Thymus (tissue), 11 donors: ENCODE measurements at regions not wholly inside any gene's neighbourhood (a gene's known extent, or its start where the extent isn't known, plus 50 kb on each side); places are given as distances from the start of the nearest gene placed in this dataset.

Experiments used
- DNase-seq, 9 donors: peaks; one replicate each; pipeline ENCODE4 v3.0.0-alpha.2; 2013; ENCODE audit warnings: low spot score in 9 of 9, low read depth in 6 of 9, missing footprints in 1 of 9
- H3K27ac ChIP-seq, 2 donors: one replicate each; pipeline ENCODE4 v1.5.1; 2013; ENCODE audit warnings: control low read depth in 1 of 2, low read depth in 1 of 2, low read length in 1 of 2, mild to moderate bottlenecking in 1 of 2, moderate library complexity in 1 of 2
- H3K27me3 ChIP-seq, 2 donors: one replicate each; pipeline ENCODE4 v1.5.1; 2013; ENCODE audit warnings: low read length in 1 of 2; ENCODE audit not compliant: control insufficient read depth in 2 of 2, insufficient read depth in 1 of 2
- H3K36me3 ChIP-seq, 2 donors: one replicate each; pipeline ENCODE4 v1.5.1; 2013; ENCODE audit warnings: low read length in 1 of 2, mild to moderate bottlenecking in 1 of 2, moderate library complexity in 1 of 2; ENCODE audit not compliant: control insufficient read depth in 2 of 2, insufficient read depth in 2 of 2
- H3K4me1 ChIP-seq, 2 donors: one replicate each; pipeline ENCODE4 v1.5.1; 2013; ENCODE audit warnings: low read length in 2 of 2; ENCODE audit not compliant: control insufficient read depth in 2 of 2, insufficient read depth in 2 of 2
- H3K4me3 ChIP-seq, 2 donors: one replicate each; pipeline ENCODE4 v1.5.1; 2013; ENCODE audit warnings: low read length in 2 of 2, control low read depth in 1 of 2, mild to moderate bottlenecking in 1 of 2
- H3K9me3 ChIP-seq, 2 donors: one replicate each; pipeline ENCODE4 v1.5.1; 2013; ENCODE audit warnings: low read length in 1 of 2, mild to moderate bottlenecking in 1 of 2; ENCODE audit not compliant: control insufficient read depth in 2 of 2, insufficient read depth in 1 of 2
- WGBS: extraction: QIAGEN DNeasy Blood & Tissue Kit; methylation state at CpG from one replicate; pipeline ENCODE4 v1.1.7; 2013; 5-methylcytosine and 5-hydroxymethylcytosine counted together
- donor health status: healthy.

GRCh38 chr1:17923666-17924065 lies 168.5 kb downstream of the ACTL8 start:
- DNase-seq: no peak
- no peak overlapping the region for H3K27ac ChIP-seq
- H3K9me3 ChIP-seq: no peaks in the 10 kb centered on the region
- H3K27me3 ChIP-seq: no peaks in the 10 kb centered on the region
- no peaks in the 10 kb centered on the region for H3K36me3 ChIP-seq
- H3K4me3 ChIP-seq: no peak overlapping the region
- 81% methylated on average over 4 of the region's 4 CpGs for WGBS
- H3K4me1 ChIP-seq: no peaks in the 10 kb centered on the region

GRCh38 chr1:17924578-17924977 lies 169.4 kb downstream of the ACTL8 start:
- no peaks in the 10 kb centered on the region for H3K36me3 ChIP-seq
- H3K27ac ChIP-seq: no peak overlapping the region
- no peaks in the 10 kb centered on the region for H3K27me3 ChIP-seq
- DNase-seq: no peak
- no peak overlapping the region for H3K4me3 ChIP-seq
- no peaks in the 10 kb centered on the region for H3K9me3 ChIP-seq
- no peaks in the 10 kb centered on the region for H3K4me1 ChIP-seq

GRCh38 chr1:17925290-17926237 lies 170.4 kb downstream of the ACTL8 start:
- DNase-seq: no peak
- 38% methylated on average over 15 of the region's 15 CpGs for WGBS
- Histone ChIP-seq H3K4me3 (no peak overlapping the region), H3K27me3 (no peaks in the 10 kb centered on the region), H3K27ac (no peak overlapping the region), H3K9me3 (no peaks in the 10 kb centered on the region), H3K36me3 (no peaks in the 10 kb centered on the region), H3K4me1 (no peaks in the 10 kb centered on the region)

GRCh38 chr1:17926906-17927305 lies 171.8 kb downstream of the ACTL8 start:
- H3K27me3 ChIP-seq: no peaks in the 10 kb centered on the region
- 95% methylated on average over 4 of the region's 4 CpGs for WGBS
- no peaks in the 10 kb centered on the region for H3K9me3 ChIP-seq
- H3K4me1 ChIP-seq: no peaks in the 10 kb centered on the region
- no peak overlapping the region for H3K4me3 ChIP-seq
- no peaks in the 10 kb centered on the region for H3K36me3 ChIP-seq
- DNase-seq: no peak
- H3K27ac ChIP-seq: no peak overlapping the region

- Histone ChIP-seq H3K9me3 (no peaks in the 10 kb centered on the region), H3K4me1 (no peaks in the 10 kb centered on the region), H3K27ac (no peak overlapping the region), H3K36me3 (no peaks in the 10 kb centered on the region), H3K27me3 (no peaks in the 10 kb centered on the region), H3K4me3 (no peak overlapping the region)
- no peak for DNase-seq
- WGBS: 61% methylated on average over 7 of the region's 7 CpGs
Measured at GRCh38 chr1:17927952-17928351, 172.8 kb downstream of the ACTL8 start.

GRCh38 chr1:17929224-17929623 lies 174.1 kb downstream of the ACTL8 start:
- H3K36me3 ChIP-seq: no peaks in the 10 kb centered on the region
- DNase-seq: no peak
- no peaks in the 10 kb centered on the region for H3K4me1 ChIP-seq
- no peaks in the 10 kb centered on the region for H3K9me3 ChIP-seq
- no peak overlapping the region for H3K4me3 ChIP-seq
- no peak overlapping the region for H3K27ac ChIP-seq
- 88% methylated on average over 6 of the region's 6 CpGs for WGBS
- H3K27me3 ChIP-seq: no peaks in the 10 kb centered on the region

- H3K4me3 ChIP-seq: no peak overlapping the region
- DNase-seq: no peak
- no peaks in the 10 kb centered on the region for H3K27me3 ChIP-seq
- H3K27ac ChIP-seq: no peak overlapping the region
- WGBS: 78% methylated on average over 4 of the region's 4 CpGs
- no peaks in the 10 kb centered on the region for H3K4me1 ChIP-seq
- H3K9me3 ChIP-seq: no peaks in the 10 kb centered on the region
- H3K36me3 ChIP-seq: no peaks in the 10 kb centered on the region
Measured at GRCh38 chr1:17930635-17931034, 175.5 kb downstream of the ACTL8 start.

GRCh38 chr1:17932164-17932563 lies 175.4 kb upstream of the IGSF21 start:
- Histone ChIP-seq H3K4me3 (no peak overlapping the region), H3K4me1 (no peaks in the 10 kb centered on the region), H3K27me3 (no peaks in the 10 kb centered on the region), H3K36me3 (no peaks in the 10 kb centered on the region), H3K9me3 (no peaks in the 10 kb centered on the region), H3K27ac (no peak overlapping the region)
- 93% methylated on average over 4 of the region's 4 CpGs for WGBS
- no peak for DNase-seq

GRCh38 chr1:17933501-17933900 lies 174.1 kb upstream of the IGSF21 start:
- Histone ChIP-seq H3K4me3 (no peak overlapping the region), H3K27ac (no peak overlapping the region), H3K27me3 (no peaks in the 10 kb centered on the region), H3K4me1 (no peaks in the 10 kb centered on the region), H3K9me3 (no peaks in the 10 kb centered on the region), H3K36me3 (no peaks in the 10 kb centered on the region)
- WGBS: 87% methylated on average over 7 of the region's 7 CpGs
- DNase-seq: no peak
